ENCODE measurements at regions not wholly inside any gene's neighbourhood (a gene's known extent, or its start where the extent isn't known, plus 50 kb on each side); places are given as distances from the start of the nearest gene placed in this dataset.

GRCh38 chr3:110180733-110181132 is 843.4 kb upstream of the DPPA4 start:
- TF ChIP-seq CTCF (IDR thresholded peaks at IDR 0.05) (no peak), POLR2AphosphoS5 (IDR thresholded peaks at IDR 0.05) (no peak), POLR2A (IDR thresholded peaks at IDR 0.05) (no peak)

All from prostate gland (tissue), 2 donors.